NCI-H446 (cell line): ENCODE measurements at regions not wholly inside any gene's neighbourhood (a gene's known extent, or its start where the extent isn't known, plus 50 kb on each side); places are given as distances from the start of the nearest gene placed in this dataset.
"Not testable (repeated sequence)": the region's sequence is repeated elsewhere in the genome, so short reads cannot be mapped to it uniquely, and the experiment has no call there.

Experiments
- DNase-seq, 2 experiments: peaks; one replicate each; lab custom pipeline; 2025; lab: John Stamatoyannopoulos, UW

- DNase-seq, result no peak
Measured at GRCh38 chr16:10232757-10233156, 50.5 kb upstream of the GRIN2A start.

GRCh38 chr16:10239640-10240039, 57.4 kb upstream of the GRIN2A start:
- DNase-seq, result no peak

DNA sequence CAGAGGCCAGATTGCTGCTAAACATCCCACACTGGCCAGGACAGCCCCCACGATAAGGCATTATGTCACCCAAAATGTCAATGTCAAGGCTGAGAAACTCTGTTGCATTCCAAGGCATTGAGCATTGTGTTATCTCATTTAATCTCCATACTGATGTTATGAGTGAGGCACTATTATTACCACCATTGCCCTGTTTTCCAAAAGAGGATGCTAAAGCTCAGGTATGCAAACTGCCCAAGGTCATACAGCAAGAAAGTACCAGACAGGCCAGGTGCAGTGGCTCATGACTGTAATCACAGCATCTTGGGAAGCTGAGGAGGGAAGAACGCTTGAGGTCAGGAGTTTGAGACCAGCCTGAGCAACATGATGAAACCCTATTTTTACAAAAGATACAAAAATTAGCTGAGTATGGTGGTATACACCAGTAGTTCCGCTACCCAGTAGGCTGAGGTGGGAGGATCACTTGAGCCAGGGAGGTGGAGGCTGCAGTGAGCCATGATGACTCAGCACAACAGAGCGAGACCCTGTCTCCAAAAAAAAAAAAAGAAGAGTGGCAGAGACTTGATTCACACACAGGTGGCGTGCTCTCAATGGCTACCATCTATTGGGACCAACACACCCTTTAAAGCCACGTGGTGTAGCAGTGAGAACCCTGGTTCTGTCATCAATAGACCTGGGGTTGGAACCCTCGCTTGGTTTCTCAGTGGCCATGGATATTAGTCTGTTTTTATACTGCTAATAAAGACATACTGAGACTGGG, 58.8 kb upstream of the GRIN2A start:
- DNase-seq, result no peak

- no peak for DNase-seq
Measured at GRCh38 chr16:10242097-10242496, 59.9 kb upstream of the GRIN2A start.

- no peak for DNase-seq
Measured at GRCh38 chr16:10242916-10243315, 60.7 kb upstream of the GRIN2A start.

GRCh38 chr16:10245002-10245401, 62.8 kb upstream of the GRIN2A start:
- DNase-seq, result no peak

DNA sequence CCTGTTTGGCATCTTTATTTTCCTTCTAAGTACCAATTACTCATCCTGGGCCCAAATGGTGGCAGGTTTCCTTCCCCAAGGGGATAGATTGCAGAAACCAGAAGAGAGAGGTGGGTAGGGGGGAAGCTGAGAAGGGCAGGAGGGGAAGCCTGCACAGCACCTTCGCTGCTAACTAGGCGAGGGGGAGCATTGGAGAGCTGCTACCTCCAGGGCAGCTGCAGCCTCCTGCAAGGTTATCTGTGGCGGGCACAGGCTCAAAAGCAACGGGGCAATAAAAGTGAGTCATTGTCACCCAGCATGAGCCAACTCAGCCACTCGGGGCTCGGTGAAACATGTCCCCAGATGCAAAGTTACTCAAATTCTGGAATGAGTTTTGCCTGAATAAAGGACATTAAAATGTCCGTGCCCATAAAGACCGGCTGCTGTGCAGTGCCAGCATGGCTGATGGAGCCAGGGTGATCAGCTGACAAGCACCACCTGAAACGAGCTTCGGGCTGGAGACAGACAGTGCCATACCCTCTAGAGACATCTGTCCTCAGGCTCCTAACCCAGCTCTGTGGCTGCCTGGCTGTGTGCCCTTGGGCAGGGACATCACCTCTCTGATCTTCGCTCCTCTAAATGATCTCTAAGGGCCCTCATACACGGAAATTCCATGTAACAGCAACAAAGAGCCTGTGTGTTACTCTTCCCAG, 68.1 kb upstream of the GRIN2A start:
- DNase-seq, result no peak

- DNase-seq, result no peak
Measured at GRCh38 chr16:10252155-10252554, 69.9 kb upstream of the GRIN2A start.

- DNase-seq, result no peak
Measured at GRCh38 chr16:10253409-10253808, 71.2 kb upstream of the GRIN2A start.

GRCh38 chr16:10255728-10256127, 73.5 kb upstream of the GRIN2A start:
- no peak for DNase-seq

DNA sequence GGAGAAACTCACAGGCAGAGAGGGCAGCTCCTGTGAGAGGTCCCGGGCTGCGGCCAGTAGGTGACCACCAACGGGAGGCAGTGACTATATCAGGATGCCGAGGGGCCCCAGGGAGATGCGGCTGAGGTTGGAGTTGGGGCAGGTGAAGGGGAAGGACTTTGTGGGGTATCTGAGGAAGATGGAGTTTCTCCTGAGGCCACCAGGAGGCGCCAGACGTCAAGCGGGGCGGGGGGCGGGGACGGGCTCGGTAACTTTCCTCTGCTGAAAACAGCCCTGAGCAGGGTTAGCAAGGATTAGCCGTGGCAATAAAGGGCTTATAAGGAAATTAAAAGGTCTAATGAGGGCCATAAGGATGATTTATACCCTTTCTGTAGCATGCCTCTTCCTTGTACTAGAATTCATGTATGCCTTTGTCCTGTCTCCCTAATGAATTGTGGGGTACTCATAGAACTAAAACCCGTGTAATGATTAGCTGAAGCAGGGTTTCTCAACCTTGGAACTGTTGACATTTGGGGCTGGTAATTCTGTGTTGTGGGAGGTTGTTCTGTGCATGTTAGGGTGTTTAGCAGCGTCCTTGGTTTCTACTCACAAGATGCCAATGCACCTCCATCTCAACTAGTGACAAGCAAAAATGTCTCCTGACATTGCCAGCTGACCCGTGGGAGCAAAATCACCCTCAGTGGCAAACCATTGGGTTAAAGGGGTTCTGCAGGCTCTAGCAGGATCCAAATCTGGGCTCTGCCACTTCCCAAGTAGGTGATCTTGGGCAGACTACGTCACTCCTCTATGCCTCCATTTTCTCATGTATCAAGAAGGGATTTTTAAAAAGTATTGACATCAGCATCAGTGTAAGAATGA, 74.8 kb upstream of the GRIN2A start:
- peak in 1 of 2 experiments; percentile 3 for DNase-seq

GRCh38 chr16:10257642-10258251, 75.5 kb upstream of the GRIN2A start:
- DNase-seq, result not testable (repeated sequence)

GRCh38 chr16:10258930-10259603, 76.8 kb upstream of the GRIN2A start:
- not testable (repeated sequence) for DNase-seq

DNA sequence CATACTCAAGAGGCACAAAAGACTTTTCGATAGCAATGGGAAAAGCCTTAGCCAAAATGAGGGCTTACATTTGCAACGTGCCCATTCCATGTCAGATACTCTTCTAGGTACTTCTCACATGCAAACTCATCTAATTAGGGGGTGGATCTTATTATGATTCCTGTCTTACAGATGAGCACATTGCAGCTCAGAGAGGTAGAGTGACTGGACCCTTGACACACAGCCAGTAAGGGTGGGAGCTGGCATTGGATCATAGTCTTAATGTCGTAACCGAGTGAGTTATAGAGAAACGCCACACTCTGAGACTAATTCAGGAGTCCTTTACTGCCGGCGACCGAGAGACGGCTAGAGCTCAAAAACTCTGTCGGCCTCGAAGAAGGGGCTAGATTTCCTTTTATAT, 78.8 kb upstream of the GRIN2A start:
- no peak for DNase-seq

- DNase-seq, result not testable (repeated sequence)
Measured at GRCh38 chr16:10261526-10261925, 79.3 kb upstream of the GRIN2A start.

- DNase-seq, result no peak
Measured at GRCh38 chr16:10262377-10263132, 80.3 kb upstream of the GRIN2A start.

- no peak for DNase-seq
Measured at GRCh38 chr16:10265770-10266615, 83.8 kb upstream of the GRIN2A start.

DNA sequence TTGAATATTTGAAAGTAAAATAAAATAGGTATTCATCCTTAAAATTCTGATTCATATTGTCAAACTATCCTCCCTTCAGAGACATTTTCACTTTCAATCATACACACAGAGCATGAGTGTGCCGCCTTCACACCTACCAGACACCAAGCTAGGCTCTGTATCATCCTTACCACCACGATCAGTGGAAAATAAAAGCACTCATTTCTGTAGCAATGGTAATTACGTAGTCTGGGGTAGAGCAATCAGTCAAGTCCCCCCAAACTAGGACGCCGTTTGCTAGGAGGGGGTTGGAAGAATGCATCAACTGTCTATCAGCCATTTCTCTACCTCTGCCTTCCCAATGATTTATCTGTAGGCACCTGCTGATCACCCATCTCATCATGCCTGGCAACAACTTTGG, 84.6 kb upstream of the GRIN2A start:
- no peak for DNase-seq

DNA sequence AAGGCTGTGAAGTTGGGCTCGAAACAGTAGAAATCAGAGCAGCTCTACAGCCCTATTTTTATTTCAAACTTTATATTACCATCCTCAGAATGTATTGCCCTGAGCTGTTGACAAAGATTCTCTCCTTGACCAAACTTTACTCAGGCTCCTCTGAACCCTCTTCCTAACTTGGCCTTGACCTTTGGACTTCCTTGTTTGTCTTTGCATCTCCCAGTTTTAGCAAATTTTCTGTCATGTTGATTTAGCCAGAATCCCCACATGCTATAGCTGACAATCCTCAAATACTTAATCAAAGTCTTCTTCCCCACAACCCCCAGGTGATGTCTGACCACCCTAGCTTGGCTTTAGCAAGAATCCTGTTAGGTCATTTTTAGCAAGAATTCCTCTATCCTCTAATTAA, 87.4 kb upstream of the GRIN2A start:
- DNase-seq, result no peak
